Pons (tissue), 1 donor: ENCODE measurements at regions not wholly inside any gene's neighbourhood (a gene's known extent, or its start where the extent isn't known, plus 50 kb on each side); places are given as distances from the start of the nearest gene placed in this dataset.

Experiments
- DNase-seq: peaks from one replicate; pipeline ENCODE4 v3.0.0-alpha.2; 2016; ENCODE audit warnings: low spot score

GRCh38 chr6:139923964-139924475, 549.6 kb upstream of the CITED2 start:
- DNase-seq, result no peak

- no peak for DNase-seq
Observed at GRCh38 chr6:139922236-139922635, 547.8 kb upstream of the CITED2 start.

GRCh38 chr6:139920776-139921100, 546.3 kb upstream of the CITED2 start:
- DNase-seq, result no peak

DNA sequence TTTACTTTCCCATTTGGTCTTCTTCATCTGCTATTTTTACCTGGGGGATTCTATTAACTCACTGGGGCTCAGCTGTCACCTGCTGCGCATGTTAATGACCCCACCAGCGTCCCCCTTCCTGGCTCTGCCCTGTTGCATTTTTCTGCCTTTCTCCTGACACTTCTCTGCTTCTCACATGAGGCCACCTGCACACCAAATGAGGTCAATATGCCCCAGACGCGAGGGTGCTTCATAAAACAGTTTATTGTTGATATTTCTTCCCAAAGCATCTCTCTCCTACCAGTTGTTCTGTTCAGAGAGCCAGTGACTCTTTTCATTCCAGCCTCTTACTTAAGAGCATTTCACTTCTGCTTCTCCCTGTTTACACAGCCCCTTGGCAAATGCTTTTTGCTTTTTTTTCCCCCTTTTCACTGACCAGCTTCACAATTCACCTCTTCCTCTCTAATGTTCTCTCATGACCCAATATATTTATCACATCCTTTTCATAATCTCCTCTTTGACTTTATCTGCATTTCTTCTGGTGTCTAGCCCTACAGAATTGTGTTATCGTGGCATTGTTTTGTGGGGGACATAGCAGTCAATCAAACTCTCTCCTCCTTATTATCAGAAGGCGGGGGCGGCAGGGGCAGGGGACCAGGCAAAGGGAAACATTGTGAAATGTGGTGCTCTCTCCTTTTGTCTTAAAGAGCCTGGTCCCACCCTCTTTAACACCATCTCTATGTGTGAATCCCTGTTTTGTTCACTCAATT, 545.8 kb upstream of the CITED2 start:
- DNase-seq, result peak; percentile 59

DNA sequence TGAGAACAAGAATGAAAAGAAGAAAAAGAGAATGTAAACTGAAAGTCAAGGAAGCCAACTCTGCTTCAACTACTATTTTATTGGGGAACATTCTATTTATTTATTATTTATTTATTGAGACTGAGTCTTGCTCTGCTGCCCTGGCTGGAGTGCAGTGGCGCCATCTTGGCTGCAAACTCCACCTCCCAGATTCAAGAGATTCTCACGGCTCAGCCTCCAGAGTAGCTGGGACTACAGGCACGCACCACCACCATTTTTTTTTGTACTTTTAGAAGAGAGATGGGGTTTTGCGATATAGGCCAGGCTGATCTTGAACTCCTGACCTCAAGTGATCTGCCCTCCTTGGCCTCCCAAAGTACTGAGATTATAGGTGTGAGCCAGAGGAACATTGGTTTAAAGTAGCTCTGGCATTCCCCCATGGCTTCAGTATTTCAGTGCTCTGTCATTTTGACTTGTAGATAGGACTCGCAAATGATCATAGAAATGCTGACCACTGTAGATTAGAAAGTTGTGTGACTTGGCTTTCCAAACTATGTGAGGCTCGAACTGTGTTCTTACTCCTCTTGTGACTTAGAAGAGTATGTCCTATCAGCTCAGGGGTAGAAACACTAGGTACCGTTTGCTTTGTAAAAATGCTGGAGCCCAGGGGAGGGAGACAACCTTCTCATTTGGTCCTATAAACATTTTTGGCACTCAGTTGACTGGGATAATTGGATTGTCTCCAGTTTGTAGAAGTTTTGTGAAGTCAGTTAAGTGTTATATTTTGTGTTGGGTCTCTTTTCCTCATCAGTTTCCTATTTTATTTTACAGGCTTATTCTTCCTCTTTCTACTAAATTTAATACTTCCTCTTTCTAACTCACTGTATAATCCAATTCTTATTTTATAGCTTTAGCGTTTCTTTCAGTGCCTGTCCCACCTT, 544.9 kb upstream of the CITED2 start:
- DNase-seq, result peak; percentile 47

GRCh38 chr6:139917951-139918630, 543.6 kb upstream of the CITED2 start:
- no peak for DNase-seq

DNA sequence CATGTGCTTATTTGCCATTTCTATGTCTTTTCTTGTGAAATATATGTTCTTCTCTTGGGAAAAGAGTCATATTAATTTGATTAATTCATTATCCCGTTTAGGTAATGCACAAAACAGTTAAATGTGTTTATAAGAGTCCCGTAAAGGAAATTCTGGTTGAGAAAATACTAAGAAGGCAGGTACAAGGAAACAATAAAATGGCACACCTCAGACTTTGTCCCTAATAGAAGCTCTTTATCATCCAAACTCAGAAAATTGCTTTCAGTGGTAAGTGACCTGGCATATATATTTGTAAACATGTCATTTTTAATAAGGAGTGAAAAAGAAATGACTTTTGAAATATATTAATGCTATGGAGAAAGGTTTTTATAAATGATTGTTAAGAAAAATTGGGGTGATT, 540.5 kb upstream of the CITED2 start:
- no peak for DNase-seq

GRCh38 chr6:139912735-139913400, 538.4 kb upstream of the CITED2 start:
- DNase-seq, result no peak

DNA sequence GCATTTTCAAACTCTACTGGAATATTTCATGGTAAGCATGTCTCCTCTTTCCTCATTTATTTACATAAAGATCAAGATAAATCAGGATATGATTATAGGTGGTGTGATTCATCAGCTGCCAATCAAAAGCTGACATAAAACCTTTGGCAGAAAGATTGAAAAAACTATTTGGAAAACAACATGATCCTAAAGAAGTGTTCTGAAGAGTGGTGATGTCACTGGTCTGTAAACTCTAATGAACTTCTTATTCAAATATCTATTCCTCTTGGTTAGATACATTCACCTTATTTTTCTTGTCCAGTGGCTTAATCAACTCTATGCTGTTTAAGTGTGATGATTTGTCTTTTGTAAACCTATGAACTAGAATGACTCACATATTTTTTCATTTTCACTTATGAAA, 535.5 kb upstream of the CITED2 start:
- DNase-seq, result no peak

- DNase-seq, result no peak
Observed at GRCh38 chr6:139905404-139906052, 531.1 kb upstream of the CITED2 start.

DNA sequence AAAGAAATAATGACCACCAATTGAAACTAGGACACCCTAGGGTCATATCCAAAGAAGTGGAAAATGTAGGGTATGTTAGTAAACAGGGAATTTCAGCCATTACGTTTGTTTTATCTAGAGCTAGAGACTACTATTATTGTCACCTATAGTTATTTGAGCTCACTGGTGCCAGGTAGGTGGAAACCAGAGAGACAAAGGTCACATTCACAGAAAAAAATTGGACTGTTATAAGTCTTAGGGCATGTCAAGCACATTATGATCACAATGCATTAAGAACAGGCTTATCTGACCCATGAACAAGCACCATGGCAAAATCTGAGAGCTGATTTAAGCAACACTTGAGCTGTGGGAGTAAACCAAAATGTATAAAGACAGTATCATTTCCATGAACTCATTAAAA, 530.1 kb upstream of the CITED2 start:
- no peak for DNase-seq

DNA sequence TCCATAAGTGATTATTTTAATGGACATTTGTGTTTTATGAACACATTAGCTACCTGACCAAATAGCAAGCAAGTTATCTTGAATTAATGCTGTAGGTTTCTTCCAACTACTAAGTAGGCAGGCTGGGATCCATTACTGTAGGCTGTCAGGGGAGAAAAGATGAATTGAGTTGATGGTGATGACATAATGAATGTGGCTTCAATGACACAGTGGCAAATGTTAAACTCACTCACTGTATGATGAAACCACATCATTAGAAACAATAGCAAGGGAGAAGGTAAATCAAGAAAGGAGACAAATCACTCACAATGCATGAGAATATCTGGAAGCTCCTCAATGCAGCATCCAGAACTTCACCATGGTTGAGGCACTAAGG, 529.7 kb upstream of the CITED2 start:
- DNase-seq, result no peak

GRCh38 chr6:139903411-139904157, 529.1 kb upstream of the CITED2 start:
- DNase-seq, result peak; percentile 61

DNA sequence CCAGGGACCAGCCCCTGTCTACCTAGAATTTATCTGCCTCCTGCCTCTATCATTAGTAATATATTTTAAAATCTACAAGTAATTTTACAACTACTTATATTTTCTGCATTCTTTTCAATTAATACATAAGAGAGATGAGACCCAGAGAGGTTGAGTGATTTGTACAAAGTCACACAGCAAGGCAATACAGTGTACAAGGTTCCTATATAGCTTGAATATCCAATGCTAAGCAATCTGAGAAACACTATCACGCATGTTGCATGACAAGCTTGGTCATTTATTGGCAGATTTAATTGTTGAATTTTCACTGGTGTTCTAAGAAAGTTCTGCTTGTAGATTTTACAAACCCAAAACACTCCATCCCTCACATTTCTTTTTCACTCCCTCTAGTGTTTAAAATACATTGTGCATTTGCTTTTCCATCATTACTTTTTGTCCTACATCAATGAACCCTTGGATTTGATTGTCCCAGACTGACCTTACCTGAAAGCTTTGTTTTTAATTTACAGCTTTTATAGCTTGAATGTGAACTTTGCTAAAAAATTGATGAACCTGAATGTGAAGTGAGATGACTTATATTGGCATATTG, 520.9 kb upstream of the CITED2 start:
- DNase-seq, result no peak

DNA sequence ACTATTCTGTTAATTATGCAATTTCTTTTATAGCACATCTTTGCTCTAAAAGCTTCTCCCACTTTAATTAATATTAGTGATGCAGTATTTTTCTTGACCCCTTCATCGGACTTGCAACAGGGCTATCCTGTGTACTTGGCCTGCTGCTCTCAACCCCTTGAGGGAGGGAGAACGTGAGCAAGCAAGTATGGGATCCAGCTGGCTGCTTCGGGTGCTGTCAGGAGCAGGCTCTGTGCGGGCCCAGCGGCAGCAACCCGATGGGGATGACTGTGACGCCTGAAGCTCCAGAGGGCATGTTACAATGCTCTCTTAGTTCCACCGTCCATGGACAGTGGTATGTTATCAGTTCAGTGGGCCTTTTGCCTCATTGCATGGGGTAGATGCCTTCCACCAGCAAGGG, 519.8 kb upstream of the CITED2 start:
- DNase-seq, result no peak

- DNase-seq, result no peak
Observed at GRCh38 chr6:139891471-139891870, 517.0 kb upstream of the CITED2 start.

- no peak for DNase-seq
Observed at GRCh38 chr6:139888681-139889122, 514.3 kb upstream of the CITED2 start.

- DNase-seq, result no peak
Observed at GRCh38 chr6:139887275-139887674, 512.8 kb upstream of the CITED2 start.

GRCh38 chr6:139886396-139886795, 511.9 kb upstream of the CITED2 start:
- no peak for DNase-seq

- DNase-seq, result no peak
Observed at GRCh38 chr6:139885909-139886308, 511.5 kb upstream of the CITED2 start.
